ENCODE measurements at regions not wholly inside any gene's neighbourhood (a gene's known extent, or its start where the extent isn't known, plus 50 kb on each side); places are given as distances from the start of the nearest gene placed in this dataset.

- no peak for TF ChIP-seq POLR2A (IDR thresholded peaks at IDR 0.05)
- TF ChIP-seq, protein P1, sequence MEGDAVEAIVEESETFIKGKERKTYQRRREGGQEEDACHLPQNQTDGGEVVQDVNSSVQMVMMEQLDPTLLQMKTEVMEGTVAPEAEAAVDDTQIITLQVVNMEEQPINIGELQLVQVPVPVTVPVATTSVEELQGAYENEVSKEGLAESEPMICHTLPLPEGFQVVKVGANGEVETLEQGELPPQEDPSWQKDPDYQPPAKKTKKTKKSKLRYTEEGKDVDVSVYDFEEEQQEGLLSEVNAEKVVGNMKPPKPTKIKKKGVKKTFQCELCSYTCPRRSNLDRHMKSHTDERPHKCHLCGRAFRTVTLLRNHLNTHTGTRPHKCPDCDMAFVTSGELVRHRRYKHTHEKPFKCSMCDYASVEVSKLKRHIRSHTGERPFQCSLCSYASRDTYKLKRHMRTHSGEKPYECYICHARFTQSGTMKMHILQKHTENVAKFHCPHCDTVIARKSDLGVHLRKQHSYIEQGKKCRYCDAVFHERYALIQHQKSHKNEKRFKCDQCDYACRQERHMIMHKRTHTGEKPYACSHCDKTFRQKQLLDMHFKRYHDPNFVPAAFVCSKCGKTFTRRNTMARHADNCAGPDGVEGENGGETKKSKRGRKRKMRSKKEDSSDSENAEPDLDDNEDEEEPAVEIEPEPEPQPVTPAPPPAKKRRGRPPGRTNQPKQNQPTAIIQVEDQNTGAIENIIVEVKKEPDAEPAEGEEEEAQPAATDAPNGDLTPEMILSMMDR (IDR thresholded peaks at IDR 0.05): no peak
Observed at GRCh38 chr4:153098427-153098826, 105.8 kb upstream of the TRIM2 start.
